Epithelial cell of esophagus (primary cell): ENCODE measurements at regions not wholly inside any gene's neighbourhood (a gene's known extent, or its start where the extent isn't known, plus 50 kb on each side); places are given as distances from the start of the nearest gene placed in this dataset.

ENCODE experiments used
- DNase-seq: peaks from one replicate; pipeline ENCODE4 v3.0.0; 2010; ENCODE audit warnings: low read depth
- H3K4me3 ChIP-seq: 2 replicates; pipeline ENCODE4 v1.5.1; 2011; ENCODE audit warnings: mild to moderate bottlenecking, low read length, control low read depth
- TF ChIP-seq, protein P1 (sequence below): IDR thresholded peaks from 2 replicates; pipeline ENCODE4 v1.5.1; 2011; ENCODE audit warnings: low read depth, mild to moderate bottlenecking, low read length, control low read depth, inconsistent platforms; ENCODE audit not compliant: insufficient read depth; ENCODE audit errors: missing control alignments

GRCh38 chr5:17929171-17929570, 294.9 kb downstream of the TAF11L14 start:
- TF ChIP-seq, protein P1, sequence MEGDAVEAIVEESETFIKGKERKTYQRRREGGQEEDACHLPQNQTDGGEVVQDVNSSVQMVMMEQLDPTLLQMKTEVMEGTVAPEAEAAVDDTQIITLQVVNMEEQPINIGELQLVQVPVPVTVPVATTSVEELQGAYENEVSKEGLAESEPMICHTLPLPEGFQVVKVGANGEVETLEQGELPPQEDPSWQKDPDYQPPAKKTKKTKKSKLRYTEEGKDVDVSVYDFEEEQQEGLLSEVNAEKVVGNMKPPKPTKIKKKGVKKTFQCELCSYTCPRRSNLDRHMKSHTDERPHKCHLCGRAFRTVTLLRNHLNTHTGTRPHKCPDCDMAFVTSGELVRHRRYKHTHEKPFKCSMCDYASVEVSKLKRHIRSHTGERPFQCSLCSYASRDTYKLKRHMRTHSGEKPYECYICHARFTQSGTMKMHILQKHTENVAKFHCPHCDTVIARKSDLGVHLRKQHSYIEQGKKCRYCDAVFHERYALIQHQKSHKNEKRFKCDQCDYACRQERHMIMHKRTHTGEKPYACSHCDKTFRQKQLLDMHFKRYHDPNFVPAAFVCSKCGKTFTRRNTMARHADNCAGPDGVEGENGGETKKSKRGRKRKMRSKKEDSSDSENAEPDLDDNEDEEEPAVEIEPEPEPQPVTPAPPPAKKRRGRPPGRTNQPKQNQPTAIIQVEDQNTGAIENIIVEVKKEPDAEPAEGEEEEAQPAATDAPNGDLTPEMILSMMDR = no peak

GRCh38 chr5:17930346-17930745, 296.1 kb downstream of the TAF11L14 start:
- DNase-seq = no peak
- H3K4me3 ChIP-seq = no peak overlapping the region
- TF ChIP-seq, protein P1 = no peak

More at GRCh38 chr5:17929171-17929570, 294.9 kb downstream of the TAF11L14 start:
- DNase-seq = no peak
- H3K4me3 ChIP-seq = no peak overlapping the region

GRCh38 chr5:17944046-17944445, 309.8 kb downstream of the TAF11L14 start:
- no peak overlapping the region for H3K4me3 ChIP-seq
- TF ChIP-seq, protein P1 = no peak
- DNase-seq = no peak

GRCh38 chr5:17947029-17947428, 312.8 kb downstream of the TAF11L14 start:
- TF ChIP-seq, protein P1 = no peak
- no peak for DNase-seq
- no peak overlapping the region for H3K4me3 ChIP-seq

DNA sequence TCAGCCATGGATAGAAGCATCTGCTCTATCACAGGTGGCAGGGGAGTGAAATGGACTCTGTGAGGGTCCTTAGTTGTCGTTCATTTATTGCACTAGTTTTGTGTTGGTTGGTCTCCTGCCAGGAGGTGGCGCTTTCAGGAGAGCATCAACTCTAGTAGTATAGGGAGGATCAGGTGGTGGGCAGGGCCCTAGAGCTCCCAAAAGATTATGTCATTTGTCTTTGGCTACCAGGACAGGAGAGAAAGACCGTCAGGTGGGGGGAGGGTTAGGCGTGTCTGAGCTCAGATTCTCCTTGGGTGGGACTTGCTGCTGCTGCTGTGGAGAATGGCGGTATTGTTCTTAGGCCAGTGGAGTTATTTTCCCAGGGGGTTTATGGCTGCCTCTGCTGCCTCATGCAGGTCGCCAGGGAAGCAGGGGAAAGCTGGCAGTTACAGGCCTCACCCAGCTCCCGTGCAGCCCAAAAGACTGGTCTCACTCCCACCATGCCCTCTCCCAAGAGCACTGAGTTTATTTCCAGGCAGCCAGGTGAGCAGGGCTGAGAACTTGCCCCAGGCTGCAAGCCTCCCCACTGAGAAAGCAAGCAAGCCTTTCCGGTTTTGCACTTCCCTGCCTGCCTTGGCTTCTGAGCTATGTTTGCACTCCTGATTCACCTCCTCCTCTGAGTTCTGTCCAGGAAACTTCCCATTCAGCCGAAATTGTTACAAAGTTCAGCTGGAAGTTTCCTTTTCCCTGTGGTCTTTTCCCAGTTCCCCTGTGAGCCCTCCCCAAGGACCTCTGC, 317.3 kb downstream of the TAF11L14 start:
- peak; percentile 97 for DNase-seq
- TF ChIP-seq, protein P1 = peak; percentile 51
- no peak overlapping the region for H3K4me3 ChIP-seq

- DNase-seq = no peak
- no peak overlapping the region for H3K4me3 ChIP-seq
- TF ChIP-seq, protein P1 = no peak
Measured at GRCh38 chr5:17952231-17952630, 318.0 kb downstream of the TAF11L14 start.

- no peak for DNase-seq
- TF ChIP-seq, protein P1 = no peak
- no peak overlapping the region for H3K4me3 ChIP-seq
Measured at GRCh38 chr5:17964067-17964466, 329.8 kb downstream of the TAF11L14 start.
